Muscle of back (tissue), 3 donors: ENCODE measurements at regions not wholly inside any gene's neighbourhood (a gene's known extent, or its start where the extent isn't known, plus 50 kb on each side); places are given as distances from the start of the nearest gene placed in this dataset.
"Not testable (repeated sequence)": the region's sequence is repeated elsewhere in the genome, so short reads cannot be mapped to it uniquely, and the experiment has no call there.

Experiments
- DNase-seq, 3 donors: peaks; one replicate each; pipeline versions ENCODE4 v3.0.0 to v3.0.0-alpha.2; 2013

- DNase-seq = not testable (repeated sequence)
Measured at GRCh38 chr14:89660625-89661233, 243.7 kb upstream of the FOXN3 start.

GRCh38 chr14:89660166-89660565 lies 243.1 kb upstream of the FOXN3 start:
- DNase-seq = peak; percentile 76 to 85 (median 83)

- DNase-seq = peak in 2 of 3 donors; percentile 16 to 42
Measured at GRCh38 chr14:89658977-89659670, 242.1 kb upstream of the FOXN3 start.

- no peak for DNase-seq
Measured at GRCh38 chr14:89657014-89657413, 240.0 kb upstream of the FOXN3 start.

GRCh38 chr14:89654998-89655397 lies 238.0 kb upstream of the FOXN3 start:
- DNase-seq = no peak

GRCh38 chr14:89652352-89652751 lies 235.3 kb upstream of the FOXN3 start:
- no peak for DNase-seq

GRCh38 chr14:89651805-89652204 lies 234.8 kb upstream of the FOXN3 start:
- DNase-seq = no peak

- no peak for DNase-seq
Measured at GRCh38 chr14:89650077-89650978, 233.3 kb upstream of the FOXN3 start.

- no peak for DNase-seq
Measured at GRCh38 chr14:89649451-89650075, 232.5 kb upstream of the FOXN3 start.

- DNase-seq = no peak
Measured at GRCh38 chr14:89648924-89649323, 231.9 kb upstream of the FOXN3 start.

GRCh38 chr14:89648510-89648909 lies 231.5 kb upstream of the FOXN3 start:
- DNase-seq = no peak

GRCh38 chr14:89646971-89647370 lies 229.9 kb upstream of the FOXN3 start:
- DNase-seq = no peak

GRCh38 chr14:89644641-89645040 lies 227.6 kb upstream of the FOXN3 start:
- no peak for DNase-seq

- DNase-seq = no peak
Measured at GRCh38 chr14:89641495-89642175, 224.6 kb upstream of the FOXN3 start.

GRCh38 chr14:89640141-89640540 lies 223.1 kb upstream of the FOXN3 start:
- no peak for DNase-seq

- no peak for DNase-seq
Measured at GRCh38 chr14:89639687-89640086, 222.7 kb upstream of the FOXN3 start.

GRCh38 chr14:89638891-89639290 lies 221.9 kb upstream of the FOXN3 start:
- no peak for DNase-seq

GRCh38 chr14:89637581-89637980 lies 220.5 kb upstream of the FOXN3 start:
- DNase-seq = no peak

GRCh38 chr14:89635615-89636014 lies 218.6 kb upstream of the FOXN3 start:
- no peak for DNase-seq

GRCh38 chr14:89634037-89634436 lies 217.0 kb upstream of the FOXN3 start:
- no peak for DNase-seq

GRCh38 chr14:89630101-89630829 lies 213.2 kb upstream of the FOXN3 start:
- DNase-seq = no peak
